ENCODE measurements at regions not wholly inside any gene's neighbourhood (a gene's known extent, or its start where the extent isn't known, plus 50 kb on each side); places are given as distances from the start of the nearest gene placed in this dataset.

- TF ChIP-seq CTCF (IDR thresholded peaks at IDR 0.05) = no peak
- TF ChIP-seq KDM1A (IDR thresholded peaks at IDR 0.05; ENCODE audit: low read depth) = no peak
Measured at GRCh38 chr20:22916021-22916842, 118.9 kb upstream of the SSTR4 start.
